ENCODE measurements at regions not wholly inside any gene's neighbourhood (a gene's known extent, or its start where the extent isn't known, plus 50 kb on each side); places are given as distances from the start of the nearest gene placed in this dataset.

DNA sequence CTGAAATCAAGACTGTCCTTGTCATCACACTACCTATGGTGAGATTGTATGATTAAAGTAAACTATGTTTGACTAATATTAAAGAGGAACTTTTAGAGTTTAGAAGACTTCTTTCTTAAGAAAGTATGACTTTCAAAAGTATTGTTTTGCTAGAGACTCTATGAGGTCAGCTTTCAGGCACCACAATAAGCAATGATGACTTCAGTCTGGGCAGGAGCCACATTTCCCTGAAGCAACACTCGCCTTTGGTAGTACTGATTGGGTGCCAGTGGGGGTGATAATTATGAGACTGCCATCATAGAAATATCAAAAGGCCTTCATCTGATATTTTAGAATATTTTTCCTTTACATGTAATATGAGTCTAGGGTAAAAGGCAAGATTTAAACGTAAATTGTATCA, 212.6 kb downstream of the DTHD1 start:
- no peak for DNase-seq

DNA sequence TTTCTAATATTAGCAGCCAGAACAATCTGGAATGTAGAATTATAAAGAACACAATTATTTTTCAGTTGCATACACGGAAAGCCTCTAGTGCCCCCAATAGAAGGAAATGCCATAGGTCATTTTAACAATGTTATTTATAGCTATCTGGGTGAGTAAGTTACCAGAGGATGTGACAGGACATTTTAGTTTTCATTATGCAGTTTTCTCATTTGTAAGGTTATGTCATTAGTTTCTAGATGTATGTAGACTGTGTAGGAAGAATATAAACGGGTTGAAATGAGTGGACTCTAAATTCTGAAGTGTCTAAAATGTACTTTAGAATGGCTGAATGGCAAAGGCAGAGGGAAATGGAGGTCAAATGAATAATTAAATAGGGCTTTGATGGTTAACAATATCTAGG, 213.3 kb downstream of the DTHD1 start:
- no peak for DNase-seq

DNA sequence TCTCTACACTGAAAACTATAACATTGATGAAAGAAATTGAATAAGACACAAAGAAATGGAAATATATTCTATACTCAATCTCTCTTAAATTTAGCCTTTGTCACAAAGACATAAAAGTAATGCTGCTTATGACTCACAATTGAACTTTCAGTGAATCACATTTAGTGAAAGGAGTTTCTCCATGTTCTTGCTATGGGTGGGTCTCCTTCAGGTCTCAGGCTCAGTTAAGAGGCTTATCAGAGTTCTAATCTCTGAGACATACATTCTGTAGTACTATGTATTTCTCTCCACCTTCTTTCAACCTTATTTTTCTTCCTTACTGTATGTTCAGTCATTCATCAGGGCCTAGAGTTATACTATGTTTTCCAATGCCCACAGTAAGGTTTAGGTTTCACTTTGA, 220.9 kb downstream of the DTHD1 start:
- no peak for DNase-seq

GRCh38 chr4:36508394-36508793, 227.0 kb downstream of the DTHD1 start:
- DNase-seq = no peak

DNA sequence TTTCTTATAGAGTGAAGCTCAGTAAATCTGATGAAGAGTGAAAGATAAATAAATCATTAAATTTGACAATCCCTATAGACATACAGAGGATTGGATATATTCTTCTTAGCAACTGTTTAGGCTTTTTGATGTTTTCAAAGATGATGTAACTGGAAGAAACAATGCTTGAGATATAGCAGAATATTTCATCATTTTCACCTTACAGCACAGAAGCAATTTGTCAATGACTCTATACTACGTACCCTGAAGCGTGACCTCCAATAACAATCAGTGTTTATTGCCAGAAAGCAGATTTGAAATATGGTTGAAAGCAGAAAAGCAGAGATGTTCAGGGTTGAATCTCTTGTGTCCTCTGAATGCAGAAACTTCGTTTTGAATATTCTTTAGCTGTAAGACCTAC, 228.4 kb downstream of the DTHD1 start:
- no peak for DNase-seq

DNA sequence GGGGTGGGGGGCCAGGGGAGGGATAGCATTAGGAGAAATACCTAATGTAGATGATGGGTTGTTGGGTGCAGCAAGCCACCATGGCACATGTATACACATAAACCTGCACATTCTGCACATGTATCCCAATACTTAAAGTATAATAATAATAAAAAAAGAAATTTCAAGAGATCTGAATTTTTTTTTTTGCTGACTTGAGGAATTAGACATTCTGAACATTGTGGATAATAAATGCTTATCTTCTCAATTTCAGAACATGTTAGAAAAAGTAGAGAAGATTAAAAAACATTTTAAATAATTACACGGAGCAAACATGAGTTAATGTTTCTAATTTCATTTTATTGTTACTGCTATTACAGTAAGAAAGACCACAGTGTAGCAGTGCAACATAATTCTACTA, 230.4 kb downstream of the DTHD1 start:
- DNase-seq = no peak

DNA sequence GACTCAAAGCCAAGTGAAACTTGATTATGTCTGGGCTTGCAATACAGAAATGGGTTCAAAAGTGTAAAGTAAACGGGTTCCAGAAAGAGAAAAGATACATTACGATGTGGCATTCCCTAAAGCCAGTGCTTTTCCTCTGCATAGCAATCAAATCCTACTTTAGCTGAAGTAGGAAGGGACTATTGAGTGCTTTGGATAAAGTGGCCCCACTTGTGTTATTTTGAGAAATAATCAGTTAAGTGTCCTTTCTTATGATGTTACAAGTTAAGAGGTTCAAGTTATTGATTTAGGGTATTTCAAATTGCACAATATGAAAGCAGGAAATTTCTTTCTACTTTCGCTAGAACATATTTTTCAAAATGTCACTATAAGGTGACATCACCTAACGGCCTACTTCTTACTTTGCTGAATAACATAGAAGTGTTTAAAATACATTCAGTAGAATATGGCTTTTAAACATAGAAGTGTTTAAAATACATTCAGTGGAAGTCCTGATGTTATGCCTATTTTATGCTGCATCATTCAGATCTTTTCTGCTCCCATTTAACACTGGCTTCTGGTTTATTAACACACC, 235.2 kb downstream of the DTHD1 start:
- DNase-seq = no peak

DNA sequence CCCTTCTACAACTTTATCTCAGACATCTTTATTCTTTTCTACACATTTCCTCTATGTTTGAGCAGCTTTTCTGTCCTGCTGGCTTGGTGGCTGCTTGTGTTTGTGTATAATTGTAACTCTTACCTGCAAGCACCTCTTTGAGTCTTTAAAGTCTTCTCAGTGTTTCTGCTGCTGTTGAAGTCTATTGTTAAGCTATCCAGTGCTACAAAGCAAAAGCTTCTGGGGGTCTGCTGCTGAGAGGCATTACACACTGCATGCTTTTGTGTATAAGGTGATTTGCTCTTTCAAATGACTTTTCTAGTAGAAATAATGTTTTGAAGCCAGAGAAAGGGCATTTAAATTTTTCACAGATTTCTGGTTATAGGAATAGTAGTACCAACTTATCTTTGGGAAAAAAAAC, 241.8 kb downstream of the DTHD1 start:
- DNase-seq = no peak

- no peak for DNase-seq
Measured at GRCh38 chr4:36532670-36533379, 251.4 kb downstream of the DTHD1 start.

- DNase-seq = no peak
Measured at GRCh38 chr4:36533944-36534343, 252.5 kb downstream of the DTHD1 start.

DNA sequence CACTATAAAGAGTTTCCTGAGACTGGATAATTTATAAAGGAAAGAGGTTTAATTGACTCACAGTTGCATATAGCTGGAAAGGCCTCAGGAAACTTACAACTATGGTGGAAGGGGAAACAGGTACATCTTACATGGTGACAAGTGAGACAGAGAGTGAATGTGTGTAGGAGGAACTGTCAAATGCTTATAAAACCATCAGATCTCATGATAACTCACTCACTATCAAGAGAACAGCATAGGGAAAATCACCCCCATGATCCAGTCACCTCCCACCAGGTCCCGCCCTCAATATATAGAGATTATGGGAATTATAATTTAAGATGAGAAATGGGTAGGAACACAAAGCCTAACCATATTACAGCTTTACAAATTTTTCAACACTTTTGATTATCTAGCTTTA, 266.0 kb downstream of the DTHD1 start:
- no peak for DNase-seq

DNA sequence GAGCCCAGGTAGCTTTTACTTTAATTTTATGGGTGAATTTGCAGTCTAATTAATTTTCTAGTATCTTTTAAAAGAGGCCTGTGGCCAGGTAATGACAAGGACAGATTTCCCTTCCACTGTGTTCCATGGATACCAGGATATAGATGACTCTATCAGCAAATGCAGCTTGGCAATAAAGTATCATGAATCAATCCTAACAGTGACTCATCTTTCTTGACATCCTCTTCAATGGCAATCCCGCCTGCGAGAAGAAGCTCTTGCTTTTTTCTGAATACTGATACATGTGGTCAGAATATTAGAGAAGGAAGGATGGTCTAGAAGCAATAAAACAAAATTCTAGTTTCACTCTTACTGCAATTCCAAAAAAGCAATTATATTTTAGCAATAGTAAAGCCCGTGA, 267.8 kb downstream of the DTHD1 start:
- no peak for DNase-seq

GRCh38 chr4:36549992-36550391, 268.6 kb downstream of the DTHD1 start:
- DNase-seq = no peak

GRCh38 chr4:36551697-36552214, 270.3 kb downstream of the DTHD1 start:
- DNase-seq = no peak

DNA sequence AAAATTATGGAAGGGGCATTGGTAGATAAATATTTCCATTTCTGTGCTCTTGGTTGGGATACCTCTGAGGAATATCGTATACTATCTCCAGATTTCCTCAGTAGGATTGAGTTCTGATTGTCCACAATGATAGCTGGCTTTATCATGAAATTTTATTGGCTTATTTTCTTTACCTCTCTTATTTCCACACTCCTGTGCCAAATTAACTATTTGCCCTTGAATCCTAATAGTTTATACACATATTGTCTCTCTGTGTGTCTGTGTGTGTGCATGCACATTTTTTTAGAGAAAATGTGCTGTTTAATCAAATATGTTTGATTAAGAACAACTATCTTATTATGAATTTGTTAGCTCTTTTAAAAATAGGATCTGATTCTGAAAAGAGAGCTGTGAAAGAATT, 271.6 kb downstream of the DTHD1 start:
- no peak for DNase-seq

DNA sequence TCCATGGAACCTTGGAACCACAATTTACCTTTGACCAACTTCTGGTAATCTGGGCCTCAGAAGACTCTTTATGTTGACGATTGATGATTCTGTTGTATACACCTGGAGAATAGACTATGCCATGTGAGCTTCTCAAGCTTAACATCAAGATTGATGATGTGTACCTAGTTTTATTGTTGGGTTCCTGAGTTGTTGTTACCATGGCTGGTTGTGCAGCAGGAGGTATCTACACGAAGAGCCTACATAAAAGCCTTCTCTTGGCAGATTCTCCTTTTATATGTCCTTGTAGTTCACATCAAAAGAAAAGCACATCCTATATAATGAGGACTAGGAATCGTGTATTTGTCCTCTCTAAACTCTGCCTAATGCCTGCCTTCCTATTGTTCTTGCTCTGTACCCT, 272.0 kb downstream of the DTHD1 start:
- no peak for DNase-seq

DNA sequence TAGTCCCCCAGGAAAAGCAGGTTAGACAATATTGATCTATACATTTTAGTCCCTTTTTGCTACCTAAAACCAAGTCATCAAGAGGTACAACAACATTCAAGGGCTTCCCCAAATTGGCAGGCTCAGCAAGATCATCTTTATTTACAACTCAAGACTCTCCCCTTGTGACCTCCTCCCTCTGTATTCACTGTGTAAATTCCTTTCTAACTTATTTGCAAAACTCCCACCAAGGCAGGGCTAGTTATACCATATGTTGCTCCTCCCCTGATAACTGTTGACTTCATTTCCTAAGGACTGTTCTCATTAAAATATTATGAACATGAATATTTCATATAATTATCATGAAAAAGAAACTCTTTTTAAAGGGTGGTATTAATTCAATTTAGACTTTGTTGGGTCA, 275.6 kb downstream of the DTHD1 start:
- no peak for DNase-seq

DNA sequence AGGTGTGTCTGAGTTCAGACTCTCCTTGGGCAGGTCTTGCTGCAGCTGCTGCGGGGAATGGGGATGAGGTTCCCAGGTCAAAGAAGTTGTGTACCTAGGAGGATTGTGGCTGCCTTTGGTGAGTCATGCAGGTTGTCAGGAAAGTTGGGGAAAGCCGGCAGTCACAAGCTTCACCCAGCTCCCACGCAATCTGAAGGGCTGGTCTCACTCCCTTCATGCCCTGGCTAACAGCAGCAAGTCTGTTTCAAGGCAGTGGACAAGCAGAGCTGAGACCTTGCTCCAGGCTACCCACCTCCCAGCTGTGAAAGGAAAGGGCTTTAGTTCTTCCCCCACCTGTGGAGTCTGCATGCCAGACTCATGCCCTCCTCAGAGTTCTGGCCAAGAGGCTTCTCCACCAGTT, 287.2 kb downstream of the DTHD1 start:
- no peak for DNase-seq

- no peak for DNase-seq
Measured at GRCh38 chr4:36573441-36573840, 292.0 kb downstream of the DTHD1 start.

- no peak for DNase-seq
Measured at GRCh38 chr4:36574816-36575215, 293.4 kb downstream of the DTHD1 start.

- no peak for DNase-seq
Measured at GRCh38 chr4:36582198-36582597, 300.8 kb downstream of the DTHD1 start.

DNA sequence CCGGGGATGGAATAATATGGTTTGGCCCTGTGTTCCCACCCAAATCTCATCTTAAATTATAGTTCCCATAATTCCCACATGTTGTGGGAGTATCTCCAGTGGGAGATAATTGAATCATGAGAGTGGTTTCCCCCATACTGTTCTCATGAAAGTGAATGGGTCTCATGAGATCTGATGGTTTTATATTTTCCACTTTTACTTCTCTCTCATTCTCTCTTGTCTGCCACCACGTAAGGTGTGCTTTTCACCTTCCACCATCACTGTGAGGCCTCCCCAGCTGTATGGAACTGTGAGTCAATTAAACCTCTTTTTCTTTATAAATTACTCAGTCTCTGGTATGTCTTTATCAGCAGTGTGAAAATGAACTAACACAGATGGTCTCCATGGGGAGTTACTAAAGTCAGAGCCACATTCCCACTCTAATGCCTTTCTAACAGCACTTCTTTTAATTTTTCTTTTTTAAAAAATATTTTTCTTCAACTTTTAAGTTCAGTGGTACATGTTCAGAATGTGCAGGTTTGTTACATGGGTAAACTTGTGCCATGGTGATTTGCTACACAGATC, 306.6 kb downstream of the DTHD1 start:
- no peak for DNase-seq

DNA sequence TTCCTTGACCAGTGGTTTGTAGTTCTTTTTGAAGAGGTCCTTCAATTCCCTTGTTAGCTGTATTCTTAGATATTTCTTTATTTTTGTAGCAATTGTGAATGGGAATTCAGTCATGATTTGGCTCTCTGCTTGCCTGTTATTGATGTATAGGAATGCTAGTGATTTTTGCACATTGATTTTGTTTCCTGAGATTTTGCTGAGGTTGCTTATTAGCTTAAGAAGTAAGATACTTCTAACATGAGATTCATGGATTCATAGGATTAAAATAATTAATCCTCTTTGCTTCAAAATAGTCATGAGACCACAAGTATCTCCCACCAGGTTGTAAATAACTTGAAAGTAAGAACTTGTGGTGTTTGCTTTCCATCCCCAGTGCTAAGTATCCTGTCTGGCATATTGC, 308.9 kb downstream of the DTHD1 start:
- no peak for DNase-seq

DNA sequence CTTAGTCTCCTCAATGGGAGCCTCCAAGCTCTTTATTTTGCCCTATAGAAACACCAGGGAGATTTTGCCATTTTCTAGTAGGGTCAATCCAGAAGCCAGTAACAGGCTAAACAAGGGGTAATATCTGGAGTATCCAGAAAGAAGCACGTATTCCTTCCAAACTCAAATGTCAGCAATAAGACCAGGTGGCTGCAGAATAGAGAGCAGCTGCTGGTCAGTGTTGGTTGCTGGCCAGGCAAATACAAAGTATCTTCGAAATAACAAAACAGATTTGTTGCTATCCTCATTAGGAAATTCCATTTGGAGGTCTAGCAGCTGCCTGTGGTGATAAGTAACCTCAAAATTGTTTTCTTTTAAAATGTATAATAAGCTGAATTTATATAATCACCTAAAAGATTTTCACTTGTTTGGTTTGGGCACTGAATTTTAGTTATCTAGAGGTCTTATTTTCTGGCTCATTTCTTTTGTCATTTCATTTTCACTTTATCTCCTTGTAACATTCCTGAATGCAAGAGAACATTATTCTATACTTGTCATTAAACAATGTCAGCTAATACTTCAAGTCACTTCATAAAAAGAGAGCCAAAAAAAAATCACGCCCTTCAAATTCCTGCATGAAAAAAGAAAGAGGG, 320.6 kb downstream of the DTHD1 start:
- DNase-seq = no peak

All from CD4-positive, alpha-beta T cell treated with Interleukin-17A for 4 hours (primary cell).